ENCODE measurements at regions not wholly inside any gene's neighbourhood (a gene's known extent, or its start where the extent isn't known, plus 50 kb on each side); places are given as distances from the start of the nearest gene placed in this dataset.

GRCh38 chrY:8994001-8994400 lies 343.3 kb upstream of the TSPY4 start:
- peaks cover 7 to 61% of the 10 kb centered on the region in 2 experiments; a peak in 2 of 4 replicates for H3K9me3 ChIP-seq (ENCODE audit: insufficient read depth in 2 of 2, low read depth in 1 of 2, low read length in 1 of 2)
- FAIRE-seq (no peak), DNase-seq (ENCODE audit: low read depth in 1 of 2, low spot score in 2 of 2) (no peak)
- no peak overlapping the region for H2BK120ac ChIP-seq (replicated peaks; ENCODE audit: low read depth, low read length)
- H3K4me2 ChIP-seq (ENCODE audit: insufficient read depth in 1 of 2, low read depth in 2 of 2, low read length in 2 of 2): no peak overlapping the region
- H3K4ac ChIP-seq (replicated peaks; ENCODE audit: insufficient read length, low read depth, low read length): no peak overlapping the region
- no peak overlapping the region for H4K8ac ChIP-seq (ENCODE audit: extremely low read depth, insufficient read depth, low read length)
- no peak for TF ChIP-seq USF2 (IDR thresholded peaks at IDR 0.05; ENCODE audit: low read length)
- TF ChIP-seq HDAC2 (IDR thresholded peaks at IDR 0.05; ENCODE audit: borderline replicate concordance in 1 of 2, low read depth in 2 of 2, low read length in 2 of 2): no peak
- TF ChIP-seq BRCA1 (IDR thresholded peaks at IDR 0.05; ENCODE audit: low read depth, low read length): no peak
- TF ChIP-seq ASH2L (IDR thresholded peaks at IDR 0.05; ENCODE audit: low read length): no peak
- TF ChIP-seq CTCF (IDR thresholded peaks at IDR 0.05; ENCODE audit: control extremely low read depth in 1 of 3, insufficient read depth in 1 of 3, low read depth in 1 of 3, low read length in 3 of 3): no peak
- TF ChIP-seq ATF3 (IDR thresholded peaks at IDR 0.05; ENCODE audit: insufficient read depth, low read depth, low read length): no peak
- no peak for TF ChIP-seq SIX5 (IDR thresholded peaks at IDR 0.05; ENCODE audit: low read depth, low read length)
- no peak for TF ChIP-seq POLR2AphosphoS5 (IDR thresholded peaks at IDR 0.05; ENCODE audit: low read depth, low read length)
- TF ChIP-seq HDAC6 (IDR thresholded peaks at IDR 0.05; ENCODE audit: low read depth, low read length): no peak
- H4K5ac ChIP-seq (ENCODE audit: insufficient read length, low read depth, low read length): no peak overlapping the region
- no peak overlapping the region for H3K14ac ChIP-seq (ENCODE audit: insufficient read length)
- H3K36me3 ChIP-seq (ENCODE audit: control insufficient read depth in 2 of 4, insufficient read depth in 4 of 4, low read length in 3 of 4): no peaks in the 10 kb centered on the region
- H2BK20ac ChIP-seq (ENCODE audit: low read length): no peak overlapping the region
- H3K27ac ChIP-seq (ENCODE audit: low read depth, low read length): no peak overlapping the region
- H3K4me1 ChIP-seq (replicated peaks in 1 of 4; ENCODE audit: control insufficient read depth in 3 of 4, insufficient read depth in 4 of 4, low read length in 3 of 4): no peaks in the 10 kb centered on the region
- H3K23ac ChIP-seq (ENCODE audit: insufficient read length): no peak overlapping the region
- CTCF ChIA-PET (ENCODE audit: partially characterized antibody): no interaction called here
- no peak overlapping the region for H3K18ac ChIP-seq (ENCODE audit: extremely low read depth, low read length)
- H2BK5ac ChIP-seq (ENCODE audit: low read depth, low read length): no peak overlapping the region
- no peak overlapping the region for H3K9ac ChIP-seq (replicated peaks in 1 of 4; ENCODE audit: extremely low read depth in 1 of 4, low read depth in 3 of 4, low read length in 3 of 4)
- no peak overlapping the region for H2BK15ac ChIP-seq (ENCODE audit: low read length)
- 60% methylated on average over 1 of the region's 2 CpGs; no CpG with 5 or more reads in 1 of the 2 experiments for WGBS, 2 experiments (ENCODE audit: extremely low coverage in 1 of 2, insufficient coverage in 1 of 2, insufficient read length in 1 of 2, insufficient replicate concordance in 2 of 2, low coverage in 1 of 2, low lambda C conversion rate in 2 of 2, missing lambda C conversion rate in 1 of 2)
- no peak overlapping the region for H2BK12ac ChIP-seq (ENCODE audit: low read depth, low read length)
- no peaks in the 10 kb centered on the region for H3K79me1 ChIP-seq (ENCODE audit: low read depth, low read length)
- no peaks in the 10 kb centered on the region for H3K27me3 ChIP-seq (replicated peaks in 1 of 4; ENCODE audit: control insufficient read depth in 3 of 4, extremely low read depth in 1 of 4, insufficient read depth in 3 of 4, low read length in 3 of 4)
- H3K79me2 ChIP-seq (ENCODE audit: control insufficient read depth in 1 of 2, insufficient read depth in 2 of 2, low read length in 2 of 2): no peaks in the 10 kb centered on the region
- no peak overlapping the region for H2AFZ ChIP-seq (ENCODE audit: low read length)
- no peaks in the 10 kb centered on the region for H3K23me2 ChIP-seq (ENCODE audit: low read depth, low read length)
- H4K91ac ChIP-seq (replicated peaks; ENCODE audit: insufficient read length, low read length): no peak overlapping the region
- H3K56ac ChIP-seq (replicated peaks; ENCODE audit: insufficient read length, low read depth, low read length): no peak overlapping the region
- H4K20me1 ChIP-seq (replicated peaks in 1 of 2; ENCODE audit: control insufficient read depth in 1 of 2, insufficient read depth in 2 of 2, low read length in 2 of 2): no peaks in the 10 kb centered on the region
- H2AK5ac ChIP-seq (ENCODE audit: low read depth, low read length): no peak overlapping the region
- POLR2A ChIA-PET (ENCODE audit: partially characterized antibody): no interaction called here
- no peak overlapping the region for H3K4me3 ChIP-seq (ENCODE audit: extremely low read depth in 1 of 4, insufficient read depth in 2 of 4, low read depth in 3 of 4, low read length in 4 of 4)
